HUDEP-2 (cell line): ENCODE measurements at regions not wholly inside any gene's neighbourhood (a gene's known extent, or its start where the extent isn't known, plus 50 kb on each side); places are given as distances from the start of the nearest gene placed in this dataset.
"Not testable (repeated sequence)": the region's sequence is repeated elsewhere in the genome, so short reads cannot be mapped to it uniquely, and the experiment has no call there.

Experiments used
- DNase-seq, 76 experiments: peaks; one replicate each; lab custom pipeline; 2025; ENCODE audit not compliant: unreplicated experiment in 76 of 76; lab: John Stamatoyannopoulos, UW

DNA sequence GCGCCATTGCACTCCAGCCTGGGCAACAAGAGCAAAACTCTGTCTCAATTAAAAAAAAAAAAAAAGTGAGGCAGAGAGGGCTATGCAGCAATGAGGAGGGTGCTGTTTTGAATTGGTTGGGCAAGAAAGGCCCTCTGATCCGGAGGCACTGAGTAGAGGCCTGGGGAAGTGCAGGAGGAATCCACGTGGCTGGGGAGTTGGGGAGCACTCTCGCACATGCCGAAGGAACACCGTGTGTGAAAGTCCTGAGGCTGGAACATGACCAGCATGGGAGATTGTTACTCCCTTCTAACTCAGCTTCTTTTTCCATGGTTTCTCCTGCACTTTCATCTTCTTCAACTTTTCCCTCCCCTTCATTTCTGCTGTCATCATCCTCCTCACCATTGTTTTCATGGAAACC is 347.9 kb upstream of the HS6ST1 start:
- no peak for DNase-seq

DNA sequence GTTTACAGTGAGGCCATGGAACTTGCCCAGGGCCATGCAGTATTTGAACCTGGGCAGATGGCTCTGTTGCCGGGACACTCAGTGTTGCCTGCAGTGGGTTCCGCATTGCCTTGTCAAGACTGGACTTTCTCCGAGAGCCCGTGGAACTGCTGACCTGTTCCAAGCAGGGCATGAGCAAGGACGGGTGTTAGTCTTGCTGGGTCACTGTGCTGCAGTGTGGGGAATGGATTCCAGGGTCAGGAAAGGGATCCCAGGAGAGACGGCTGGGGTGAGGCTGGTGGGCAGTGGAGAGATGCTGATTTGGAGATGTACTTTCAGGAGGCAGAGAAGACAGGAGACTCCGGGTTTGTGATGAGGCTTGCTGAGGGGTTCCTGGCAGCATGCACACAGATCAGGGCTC is 348.7 kb upstream of the HS6ST1 start:
- DNase-seq, result no peak

DNA sequence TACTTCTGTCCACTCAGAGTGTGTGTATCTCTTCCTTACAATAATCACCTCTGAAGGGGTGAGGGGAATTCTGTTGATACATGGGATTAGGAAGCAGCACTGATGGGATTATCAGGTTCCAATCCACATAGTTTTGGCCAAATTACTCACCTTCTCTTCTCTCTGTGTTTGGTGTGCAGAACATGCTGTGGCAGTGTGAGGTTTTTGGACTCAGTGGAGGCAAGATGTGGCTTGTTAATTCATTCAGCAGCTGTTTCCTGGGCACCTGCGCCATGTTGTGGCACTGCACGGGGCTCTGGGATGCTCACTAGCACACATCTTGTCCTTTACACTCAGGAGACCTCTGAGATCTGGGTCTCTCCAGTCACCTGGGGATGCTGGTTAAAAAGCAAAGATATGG is 350.3 kb upstream of the HS6ST1 start:
- DNase-seq, result no peak

DNA sequence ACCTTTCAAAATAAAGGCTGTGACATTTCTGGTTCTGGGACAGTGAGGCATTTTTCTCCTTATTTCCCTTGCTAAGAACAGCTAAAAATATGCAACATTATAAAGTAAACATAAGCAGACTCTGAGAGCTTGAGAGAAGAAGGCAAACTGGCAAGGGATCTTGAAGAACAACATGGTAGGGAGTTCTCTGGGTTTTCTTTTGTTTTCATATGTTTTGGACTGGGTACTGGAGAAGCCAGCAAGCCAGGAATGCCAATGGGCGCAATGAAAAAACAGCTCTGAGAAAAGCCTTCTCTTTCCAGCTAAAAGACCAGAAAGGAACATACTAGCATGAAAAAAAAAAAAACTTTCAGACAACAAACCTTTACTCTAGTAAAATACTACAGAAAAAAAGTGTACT is 351.4 kb upstream of the HS6ST1 start:
- DNase-seq, result no peak

DNA sequence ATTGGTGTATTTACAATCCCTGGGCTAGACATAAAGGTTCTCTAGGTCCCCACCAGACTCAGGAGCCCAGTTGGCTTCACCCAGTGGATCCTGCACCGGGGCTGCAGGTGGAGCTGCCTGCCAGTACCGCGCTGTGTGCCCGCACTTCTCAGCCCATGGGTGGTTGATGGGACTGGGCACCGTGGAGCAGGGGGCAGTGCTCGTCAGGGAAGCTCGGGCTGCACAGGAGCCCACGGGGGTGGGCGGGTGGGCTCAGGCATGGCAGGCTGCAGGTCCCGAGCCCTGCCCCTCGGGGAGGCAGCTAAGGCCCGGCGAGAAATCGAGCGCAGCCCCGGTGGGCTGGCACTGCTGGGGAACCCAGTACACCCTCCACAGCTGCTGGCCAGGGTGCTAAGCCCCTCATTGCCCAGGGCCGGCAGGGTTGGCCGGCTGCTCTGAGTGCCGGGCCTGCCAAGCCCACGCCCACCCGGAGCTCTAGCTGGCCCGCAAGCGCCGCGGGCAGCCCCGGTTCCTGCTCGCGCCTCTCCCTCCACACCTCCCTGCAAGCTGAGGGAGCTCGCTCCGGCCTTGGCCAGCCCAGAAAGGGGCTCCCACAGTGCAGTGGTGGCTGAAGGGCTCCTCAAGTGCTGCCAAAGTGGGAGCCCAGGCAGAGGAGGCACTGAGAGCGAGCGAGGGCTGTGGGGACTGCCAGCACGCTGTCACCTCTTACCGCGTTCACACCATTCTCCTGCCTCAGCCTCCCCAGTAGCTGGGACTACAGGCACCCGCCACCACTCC is 353.5 kb upstream of the HS6ST1 start:
- DNase-seq, result not testable (repeated sequence)

DNA sequence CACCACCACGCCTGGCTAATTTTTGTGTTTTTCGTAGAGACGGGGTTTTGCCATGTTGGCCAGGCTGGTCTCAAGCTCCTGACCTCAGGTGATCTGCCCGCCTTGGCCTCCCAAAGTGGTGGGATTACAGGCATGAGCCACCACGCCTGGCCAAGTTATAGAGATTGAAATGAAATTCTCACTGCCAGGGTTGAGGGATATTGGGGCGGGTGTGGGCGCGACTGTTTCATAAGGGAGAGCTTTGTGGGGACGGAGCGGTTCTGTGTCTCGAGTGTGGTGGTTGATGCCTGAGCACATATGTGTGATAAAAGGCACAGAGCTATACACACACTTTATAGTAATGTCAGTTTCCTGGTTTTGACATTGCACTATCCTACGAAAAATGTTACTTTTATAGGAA is 361.0 kb upstream of the HS6ST1 start:
- DNase-seq, result not testable (repeated sequence)

DNA sequence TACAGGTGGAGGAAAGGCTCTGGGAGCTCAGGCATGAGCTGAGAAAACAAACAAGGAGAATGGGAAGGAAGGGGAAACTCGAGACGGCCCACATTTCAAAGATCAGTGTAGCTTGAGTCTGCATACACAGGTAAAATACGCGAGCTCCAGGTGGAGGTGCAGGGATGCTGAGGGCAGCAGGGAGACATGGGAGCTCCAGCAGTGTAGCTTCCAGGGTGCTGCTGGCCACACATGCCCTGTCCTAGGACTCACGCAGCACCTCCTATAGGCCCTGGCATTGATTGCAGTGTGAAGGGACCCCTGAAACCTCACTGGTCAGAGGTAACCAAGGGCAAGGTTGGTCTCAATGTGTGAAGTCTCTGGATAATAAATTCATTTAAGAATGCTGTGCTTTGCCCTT is 362.8 kb upstream of the HS6ST1 start:
- no peak for DNase-seq

DNA sequence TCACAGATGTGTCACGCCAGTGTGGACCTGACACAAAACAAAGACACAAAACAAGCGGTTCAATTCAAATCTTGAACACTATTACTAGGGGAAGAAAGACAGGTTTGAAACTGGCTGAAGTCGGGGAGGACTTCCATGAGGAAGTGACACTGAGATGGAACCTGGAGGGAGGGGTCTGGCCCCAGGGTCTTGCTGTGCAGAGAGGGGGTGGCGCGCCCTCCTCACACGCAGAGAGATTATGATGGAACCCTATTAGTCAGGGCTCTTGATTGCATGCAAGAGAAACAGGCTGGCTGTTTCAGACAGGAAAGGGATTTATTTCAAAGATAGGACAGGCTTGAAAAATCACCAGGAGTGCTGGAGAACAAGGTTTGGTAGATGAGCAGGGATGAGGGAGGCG is 363.6 kb upstream of the HS6ST1 start:
- DNase-seq, result no peak

DNA sequence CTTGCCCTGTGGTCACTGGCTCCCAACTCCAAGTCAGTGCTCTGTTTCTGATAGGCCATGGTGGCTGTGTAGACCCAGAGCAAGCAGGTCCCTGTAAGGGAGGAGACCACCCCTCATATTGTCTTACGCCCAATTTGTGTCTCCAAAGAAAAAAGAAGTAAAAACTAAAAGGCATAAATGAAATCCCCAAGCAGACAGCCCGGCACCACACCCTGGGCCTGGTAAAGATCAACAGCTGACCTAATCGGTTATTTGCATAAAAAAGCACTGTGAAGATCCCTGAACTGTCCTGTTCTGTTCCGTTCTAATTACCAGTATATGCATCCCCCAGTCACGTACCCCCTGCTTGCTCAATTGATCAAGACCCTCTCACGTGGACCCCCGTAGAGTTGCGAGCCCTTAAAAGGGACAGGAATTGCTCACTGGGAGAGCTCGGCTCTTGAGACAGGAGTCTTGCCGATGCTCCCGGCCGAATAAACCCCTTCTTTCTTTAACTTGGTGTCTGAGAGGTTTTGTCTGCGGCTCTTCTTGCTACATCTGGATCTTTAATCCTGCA is 364.1 kb upstream of the HS6ST1 start:
- DNase-seq, result no peak

DNA sequence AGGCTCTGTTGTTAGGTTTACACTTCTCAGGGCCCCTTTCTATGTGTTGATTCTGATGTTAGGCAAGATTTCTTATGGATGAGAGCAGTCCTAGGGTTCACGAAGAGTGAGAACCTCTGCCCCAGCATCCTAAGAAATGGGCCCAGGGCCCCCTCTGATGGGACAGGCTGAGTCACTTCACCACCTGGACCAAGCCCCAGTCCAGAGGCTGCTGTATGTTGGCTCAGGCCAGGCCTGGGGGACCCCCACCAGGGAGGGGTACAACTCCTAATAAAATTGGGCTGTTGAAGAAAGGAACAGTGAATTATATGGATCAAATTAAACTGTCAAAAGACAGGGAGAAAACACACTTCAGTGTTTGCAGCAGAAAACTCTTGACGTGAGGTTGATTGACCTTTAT is 365.9 kb upstream of the HS6ST1 start:
- DNase-seq, result no peak

DNA sequence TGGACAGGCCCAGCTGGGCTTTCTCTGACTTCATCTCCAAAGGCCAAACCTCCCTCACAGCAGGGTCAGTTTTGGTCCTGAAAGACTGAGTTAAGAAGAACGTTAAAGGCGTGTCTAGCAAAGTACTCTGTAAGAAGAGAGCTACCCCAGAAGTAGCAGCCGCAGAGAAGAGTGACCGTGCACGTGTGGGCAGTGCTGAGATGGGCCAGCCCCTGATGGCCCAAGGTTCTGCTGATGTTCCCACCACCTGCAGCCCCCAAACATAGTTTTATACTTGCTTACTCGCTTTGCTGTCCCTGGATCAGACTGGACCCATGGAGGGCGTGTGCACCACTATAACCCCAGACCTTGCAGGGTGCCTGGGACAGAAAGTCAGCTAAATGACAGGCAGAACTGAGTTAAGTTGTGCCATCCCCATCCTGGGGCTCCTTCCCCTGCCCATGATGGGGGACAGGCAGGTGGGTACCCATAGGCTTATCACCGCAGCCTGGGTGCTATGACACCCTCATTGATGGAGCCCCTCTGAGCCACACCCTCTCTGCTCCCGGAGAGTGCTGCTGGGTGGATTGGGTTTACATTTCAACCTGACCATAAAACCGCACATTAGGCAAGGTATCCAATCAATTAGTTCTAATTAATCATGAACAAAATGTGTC is 367.3 kb upstream of the HS6ST1 start:
- no peak for DNase-seq

DNA sequence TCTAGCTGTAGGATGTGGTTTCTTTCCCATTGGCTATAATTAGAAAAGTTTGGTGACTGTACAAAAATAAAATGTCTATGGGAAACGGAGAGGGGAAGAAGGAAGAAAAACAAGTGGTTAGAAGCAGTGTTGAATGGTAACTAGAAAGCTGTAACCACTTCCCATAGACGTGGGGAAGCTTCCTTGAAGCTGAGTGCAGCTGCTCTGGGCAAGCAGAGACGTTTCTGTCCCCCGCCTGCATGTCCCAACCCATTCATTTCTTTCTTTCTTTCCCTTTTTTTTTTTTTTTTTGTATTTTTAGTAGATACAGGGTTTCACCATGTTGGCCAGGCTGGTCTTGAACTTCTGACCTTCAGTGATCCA is 367.8 kb upstream of the HS6ST1 start:
- DNase-seq, result no peak

DNA sequence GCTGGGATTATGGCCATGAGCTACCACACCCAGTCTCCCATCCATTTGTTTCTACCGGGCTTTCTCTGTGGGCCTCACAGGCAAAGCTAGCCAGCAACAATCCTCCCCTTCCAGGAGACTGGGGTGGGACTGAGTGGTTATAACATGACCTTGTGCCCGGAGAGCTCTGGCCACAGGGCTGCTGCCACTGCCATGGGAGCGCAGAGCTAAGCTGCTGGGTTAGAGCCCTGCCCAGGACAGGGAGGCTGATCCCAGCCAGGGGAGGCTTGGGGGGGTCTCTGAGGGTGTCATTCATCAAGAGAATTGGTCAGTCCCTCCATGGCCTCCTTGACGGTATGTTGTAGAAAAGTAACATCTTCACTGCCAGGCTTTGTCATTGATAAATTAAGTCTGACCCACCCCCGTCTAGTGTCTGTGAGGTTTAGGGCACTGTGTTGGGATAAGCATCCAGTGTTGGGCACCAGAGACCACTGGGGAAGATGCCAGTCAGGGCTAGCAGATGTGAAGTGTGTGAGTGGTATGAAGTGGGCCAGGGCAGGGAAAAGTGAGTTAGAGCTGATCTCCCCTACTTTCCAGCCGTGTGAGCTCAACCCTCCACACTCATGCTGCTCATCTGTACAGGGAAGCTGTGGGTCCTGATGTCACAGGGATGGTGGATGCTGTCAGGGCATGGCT is 368.4 kb upstream of the HS6ST1 start:
- DNase-seq, result no peak

DNA sequence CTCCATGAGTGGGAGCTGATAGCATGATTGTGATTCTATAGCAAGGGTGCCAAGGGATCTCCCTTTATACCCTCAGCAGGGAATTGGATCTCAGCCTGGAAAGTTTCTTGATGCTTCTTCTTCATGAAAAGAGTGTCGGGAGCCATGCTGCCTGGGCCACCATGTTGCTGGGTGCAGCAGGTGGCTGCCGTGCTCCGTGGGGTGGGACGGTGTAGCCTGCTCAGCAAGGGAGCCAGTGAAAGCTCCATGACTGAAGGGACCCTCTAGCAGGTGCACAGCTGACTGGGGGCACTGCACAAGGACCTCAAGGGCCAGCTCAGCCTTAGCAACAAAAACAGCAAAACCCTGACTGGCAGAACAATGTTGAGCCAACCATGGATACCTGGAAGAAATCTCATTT is 368.9 kb upstream of the HS6ST1 start:
- DNase-seq, result no peak

DNA sequence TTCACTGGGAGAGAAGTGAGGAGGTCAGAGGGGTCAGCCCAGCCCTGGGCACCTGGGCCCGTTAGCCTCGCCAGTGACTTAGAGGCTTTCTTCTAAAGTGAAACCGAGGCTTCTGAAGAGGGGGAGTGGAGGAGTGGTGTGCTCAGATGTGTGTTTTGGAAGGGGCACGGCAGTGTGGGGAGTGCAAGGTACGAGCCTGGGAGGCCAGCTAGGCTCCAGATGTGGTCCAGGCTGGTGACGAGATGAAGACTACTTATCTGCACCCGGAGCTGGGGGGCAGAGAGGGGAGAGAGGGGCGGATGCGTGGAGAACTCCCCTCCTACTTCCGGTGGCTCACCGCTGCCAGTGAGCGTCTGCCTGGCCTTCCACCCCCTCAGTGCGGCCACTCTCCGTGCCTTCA is 371.3 kb upstream of the HS6ST1 start:
- no peak for DNase-seq

DNA sequence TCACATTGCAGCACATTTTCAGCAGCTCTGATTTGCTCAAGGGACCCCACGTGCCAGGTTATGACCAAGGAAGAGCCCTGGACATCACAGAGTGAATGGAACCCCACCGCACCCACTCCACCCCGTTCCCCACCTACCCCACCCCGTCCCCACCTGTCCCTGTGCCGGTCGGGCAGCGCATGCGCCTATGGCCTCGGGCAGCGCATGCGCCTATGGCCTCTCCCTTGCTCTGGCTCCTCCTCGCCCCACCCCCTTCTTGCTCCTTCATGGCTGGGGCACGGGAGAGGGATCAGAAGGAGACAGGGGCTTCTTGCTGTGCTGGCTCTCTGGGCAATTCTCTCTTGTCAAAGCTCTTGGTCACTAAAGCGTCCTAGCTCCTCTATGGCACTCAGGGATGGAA is 371.8 kb upstream of the HS6ST1 start:
- DNase-seq, result no peak

DNA sequence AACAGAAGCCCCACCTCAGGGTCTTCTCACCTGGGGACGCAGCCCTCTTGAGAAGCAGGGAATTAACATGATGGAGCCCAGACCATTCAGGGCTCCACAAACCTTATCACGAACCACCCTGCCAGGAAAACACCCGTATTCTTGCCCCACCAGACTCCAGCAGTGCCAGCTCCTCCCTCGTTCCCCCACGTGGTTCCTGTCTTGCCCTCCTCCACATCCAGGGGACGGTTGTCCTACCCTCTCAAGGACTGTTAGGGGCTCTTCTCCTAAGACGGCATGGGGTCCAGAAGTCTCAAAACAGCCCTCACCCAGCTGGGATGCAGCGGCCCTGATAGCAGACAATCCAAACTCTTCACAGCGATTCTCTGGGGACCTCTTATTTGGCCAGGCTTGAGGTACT is 372.2 kb upstream of the HS6ST1 start:
- no peak for DNase-seq

DNA sequence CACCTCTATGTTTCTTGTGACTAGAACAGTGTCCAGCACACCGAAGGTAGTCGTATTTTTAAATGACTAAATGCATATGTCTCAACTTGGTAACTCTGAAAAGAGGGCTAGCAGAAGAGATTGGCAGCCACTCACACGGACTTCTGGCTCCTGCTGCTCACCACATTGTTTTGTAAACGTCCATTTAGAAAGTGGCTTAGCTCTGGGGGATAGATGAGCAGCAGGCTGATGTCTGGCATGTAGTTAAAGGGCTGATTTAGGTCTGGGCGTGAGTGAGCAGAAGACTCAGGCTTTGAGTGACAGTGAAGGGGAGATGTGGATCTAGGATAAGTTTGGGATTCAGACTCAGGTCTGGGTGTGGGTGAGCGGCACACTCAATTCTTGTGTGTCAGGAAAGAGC is 372.9 kb upstream of the HS6ST1 start:
- DNase-seq, result no peak

DNA sequence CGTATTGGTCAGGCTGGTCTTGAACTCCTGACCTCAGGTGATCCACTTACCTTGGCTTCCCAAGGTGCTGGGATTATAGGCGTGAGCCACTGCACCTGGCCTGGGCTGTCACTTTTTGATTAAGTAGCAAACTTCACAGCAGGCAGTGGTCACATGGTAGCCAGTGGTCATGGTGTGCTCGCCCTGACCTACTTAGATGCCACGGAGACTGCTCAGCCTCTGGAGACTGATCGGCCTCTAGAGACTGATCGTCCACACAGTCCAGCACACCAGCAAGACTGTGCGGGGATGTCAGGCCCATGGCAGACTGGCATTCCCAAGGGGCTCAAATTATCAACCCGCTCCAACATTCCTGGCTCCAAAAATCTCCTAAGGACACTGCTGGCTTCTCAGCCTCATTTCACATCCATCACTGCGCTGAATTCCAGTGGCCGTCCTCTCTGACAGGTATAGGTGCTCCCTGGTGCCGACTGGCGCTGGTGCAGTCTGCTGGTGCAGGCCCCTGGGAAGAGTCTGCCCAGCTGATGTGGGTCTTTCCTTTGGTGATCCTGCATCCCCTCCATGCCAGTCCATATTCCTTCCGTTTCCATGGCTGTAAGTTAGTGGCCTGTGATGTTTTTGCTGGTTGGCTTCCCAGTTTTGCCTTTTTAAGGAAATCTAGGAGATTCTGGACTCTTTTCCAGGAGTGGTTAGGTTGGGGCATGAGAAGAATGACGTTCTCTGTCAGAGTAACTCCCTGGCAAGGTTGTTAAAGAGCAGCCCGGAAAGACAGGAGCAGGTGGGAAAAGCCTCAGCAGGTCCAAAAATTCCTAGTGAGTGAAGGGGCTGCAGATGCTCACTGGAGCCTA is 374.5 kb upstream of the HS6ST1 start:
- DNase-seq, result no peak

DNA sequence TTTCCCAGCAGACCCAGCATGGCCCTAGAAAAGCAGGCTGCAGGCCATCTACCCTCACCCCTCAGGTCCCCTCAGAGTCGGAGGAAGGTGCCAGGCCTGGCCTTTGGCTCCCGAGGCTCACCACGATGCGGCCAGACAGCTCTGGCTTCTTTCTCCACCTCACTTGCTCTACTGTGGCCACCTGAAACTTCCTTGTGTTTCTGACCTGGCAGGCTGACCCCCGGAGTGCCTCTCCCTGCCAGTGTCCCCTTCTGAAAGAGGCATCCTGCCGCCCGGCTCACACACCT is 375.0 kb upstream of the HS6ST1 start:
- DNase-seq, result no peak

DNA sequence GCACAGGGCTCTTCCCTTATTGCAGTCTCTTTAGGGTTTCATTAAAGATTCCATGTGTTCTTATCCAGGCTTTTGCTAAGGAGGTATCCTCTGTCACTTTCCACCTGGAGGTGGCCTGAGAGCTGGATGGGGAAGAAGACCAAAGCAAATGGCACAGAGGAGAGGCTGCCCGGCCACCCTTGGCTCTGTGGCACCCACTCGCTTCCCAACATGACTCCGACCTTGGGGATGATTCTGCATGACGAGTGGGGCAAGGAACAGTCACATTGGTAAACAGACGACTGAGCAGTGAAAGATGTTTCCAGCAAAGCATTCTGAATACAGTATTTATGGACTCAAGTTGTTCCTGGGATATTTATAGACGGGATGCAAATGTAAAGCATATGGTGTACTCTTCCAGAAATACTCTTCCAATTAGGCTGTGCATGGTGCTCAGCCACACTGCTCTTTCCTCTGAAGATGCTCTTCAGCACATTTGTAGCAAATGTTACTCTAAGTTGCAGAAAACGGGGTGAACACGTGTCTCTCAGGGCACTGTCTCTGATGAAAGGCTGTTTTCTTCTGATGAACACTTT is 377.1 kb upstream of the HS6ST1 start:
- no peak for DNase-seq
